ENCODE measurements at regions not wholly inside any gene's neighbourhood (a gene's known extent, or its start where the extent isn't known, plus 50 kb on each side); places are given as distances from the start of the nearest gene placed in this dataset.

DNA sequence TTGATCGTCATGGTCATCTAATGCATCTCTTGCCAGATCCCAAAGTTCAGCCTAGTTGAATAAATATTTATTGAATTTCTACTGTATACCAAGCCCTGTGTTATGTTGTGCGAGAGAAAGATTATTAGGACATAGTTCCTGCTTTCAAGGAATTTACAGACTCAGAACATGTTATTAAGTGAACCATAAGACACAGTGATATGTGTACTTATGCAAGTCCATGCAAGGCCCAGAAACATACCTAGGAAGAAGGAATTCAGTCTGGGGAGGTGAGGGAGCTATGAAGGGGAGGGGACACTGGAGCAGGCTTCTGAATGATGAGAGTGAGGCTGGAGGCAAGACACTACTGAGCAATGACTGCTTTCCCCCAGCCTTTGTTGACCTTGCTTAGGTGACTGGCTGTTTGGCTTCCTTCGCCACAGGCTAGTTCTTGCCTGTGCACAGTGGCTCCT lies 81.4 kb downstream of the ACAA2 start:
- no peak for TF ChIP-seq CTCF (IDR thresholded peaks at IDR 0.05; ENCODE audit: borderline replicate concordance, insufficient read depth, low read depth, low read length)
- no peak overlapping the region for H3K4me3 ChIP-seq (ENCODE audit: low read depth, low read length)

DNA sequence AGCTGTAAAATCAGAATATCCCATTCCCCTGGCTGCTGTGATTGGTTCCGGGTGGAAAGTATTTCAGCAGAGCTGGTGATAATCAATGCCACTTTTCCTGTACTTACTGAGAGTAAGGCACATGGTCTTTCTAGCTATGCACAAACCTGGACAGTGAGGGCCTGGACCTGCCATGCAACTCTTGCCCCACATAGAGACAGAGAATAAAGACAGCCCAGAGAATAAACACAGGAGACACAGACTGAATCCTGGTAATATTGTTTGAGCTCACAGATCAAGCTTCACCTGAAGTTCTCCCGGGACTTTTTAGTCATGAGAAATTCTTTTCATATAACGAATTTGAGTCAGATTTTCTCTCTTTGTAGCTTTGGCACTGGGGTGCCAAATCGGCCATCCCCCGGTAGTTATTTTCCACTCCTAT lies 81.9 kb downstream of the ACAA2 start:
- TF ChIP-seq CTCF (IDR thresholded peaks at IDR 0.05; ENCODE audit: borderline replicate concordance, insufficient read depth, low read depth, low read length): no peak
- no peak overlapping the region for H3K4me3 ChIP-seq (ENCODE audit: low read depth, low read length)

GRCh38 chr18:49730951-49731391 lies 82.4 kb downstream of the ACAA2 start:
- TF ChIP-seq CTCF (IDR thresholded peaks at IDR 0.05; ENCODE audit: borderline replicate concordance, insufficient read depth, low read depth, low read length): no peak
- no peak overlapping the region for H3K4me3 ChIP-seq (ENCODE audit: low read depth, low read length)

DNA sequence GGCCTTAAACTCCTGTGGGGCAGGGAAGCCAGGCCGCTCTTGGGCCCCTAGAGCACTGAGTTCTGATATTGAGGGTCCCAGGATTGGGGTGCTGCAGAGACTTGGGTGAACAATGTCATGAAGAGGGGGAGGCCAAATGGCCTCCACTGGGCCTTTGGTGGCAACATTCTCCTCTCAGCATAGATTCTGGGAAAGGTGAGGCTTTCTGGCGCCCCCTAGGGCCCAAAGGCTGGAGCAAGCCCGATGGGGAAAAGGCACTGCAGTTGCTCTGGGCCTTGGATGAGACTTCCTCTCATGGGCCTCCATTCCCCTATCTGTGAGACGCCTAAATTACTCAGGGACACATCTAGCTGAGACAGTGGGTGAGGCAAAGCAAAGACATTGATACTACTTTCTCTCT lies 84.8 kb downstream of the ACAA2 start:
- TF ChIP-seq CTCF (IDR thresholded peaks at IDR 0.05; ENCODE audit: borderline replicate concordance, insufficient read depth, low read depth, low read length): peak; percentile 79
- no peak overlapping the region for H3K4me3 ChIP-seq (ENCODE audit: low read depth, low read length)

DNA sequence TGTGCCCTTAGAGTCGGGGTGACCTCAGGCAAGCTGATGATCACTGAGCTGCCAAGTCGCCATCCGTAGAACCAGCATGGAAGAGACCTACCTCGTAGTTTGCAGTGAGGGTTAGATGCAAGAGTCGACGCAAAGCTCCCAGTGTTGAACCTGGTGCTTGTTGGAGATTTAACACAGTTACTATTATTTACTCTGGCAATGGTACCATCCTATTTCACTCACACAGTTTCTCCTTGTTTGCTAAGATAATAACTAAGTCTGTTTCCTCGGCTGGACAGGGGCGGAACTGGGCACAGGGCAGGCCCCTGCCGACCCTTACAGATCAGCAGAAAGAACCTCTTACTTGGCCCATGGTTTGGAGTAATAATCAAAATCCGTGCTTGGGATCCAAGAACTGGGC lies 85.5 kb downstream of the ACAA2 start:
- no peak for TF ChIP-seq CTCF (IDR thresholded peaks at IDR 0.05; ENCODE audit: borderline replicate concordance, insufficient read depth, low read depth, low read length)
- no peak overlapping the region for H3K4me3 ChIP-seq (ENCODE audit: low read depth, low read length)

DNA sequence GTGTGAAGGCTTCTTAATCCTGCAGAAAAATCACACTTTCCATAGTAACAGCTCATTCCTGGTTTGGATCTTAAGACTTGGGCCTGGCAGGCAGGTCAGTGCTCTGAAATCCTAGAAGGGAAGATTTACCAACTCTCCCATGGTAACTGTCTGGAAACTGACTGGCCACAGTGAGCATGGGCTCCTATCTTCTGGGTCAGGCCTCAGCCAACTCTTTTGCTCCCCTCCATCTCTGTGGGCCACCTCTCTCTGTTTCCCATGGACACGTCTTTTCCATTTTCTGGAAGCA lies 86.7 kb downstream of the ACAA2 start:
- no peak overlapping the region for H3K4me3 ChIP-seq (ENCODE audit: low read depth, low read length)
- TF ChIP-seq CTCF (IDR thresholded peaks at IDR 0.05; ENCODE audit: borderline replicate concordance, insufficient read depth, low read depth, low read length): no peak

DNA sequence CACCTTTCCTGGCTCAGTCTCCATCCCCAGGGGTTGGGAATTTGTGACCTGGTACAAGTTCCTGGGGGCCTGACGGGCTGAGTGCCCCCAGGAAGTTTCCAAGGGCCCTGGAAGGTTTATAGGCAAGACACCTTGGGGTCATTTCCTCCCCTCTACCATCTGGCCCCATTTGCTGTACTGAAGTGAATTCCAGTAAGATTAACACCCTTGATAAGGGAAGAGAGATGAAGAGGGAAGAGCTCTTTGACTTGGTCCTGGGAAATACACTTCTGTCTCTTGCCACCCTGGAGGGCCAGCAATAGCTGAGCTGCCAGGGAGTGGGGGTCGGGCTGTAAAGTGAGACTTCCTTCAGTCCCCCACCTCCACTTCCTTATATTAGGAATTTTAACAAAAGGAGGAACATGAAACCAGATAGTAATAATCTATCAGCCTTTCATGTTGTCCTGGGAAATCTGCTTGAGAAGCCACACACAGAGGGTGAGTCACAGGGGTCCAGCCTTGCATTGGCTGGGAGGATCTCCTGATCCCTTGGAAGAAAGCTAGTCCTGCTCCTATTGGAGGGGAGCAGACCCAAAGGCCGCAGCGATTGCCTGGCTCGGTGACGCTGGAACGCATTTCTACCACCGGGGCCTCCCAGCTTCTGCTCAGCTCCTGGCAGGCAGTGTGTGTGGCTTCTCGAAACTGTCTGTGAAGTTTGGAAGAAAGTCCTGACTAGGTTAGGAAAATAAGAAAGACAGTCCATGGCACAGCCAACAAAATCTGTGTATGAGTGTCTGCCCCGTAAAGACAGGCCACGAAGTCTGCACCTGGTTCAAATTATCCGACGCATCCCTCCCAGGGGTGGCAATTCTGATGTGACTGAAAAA lies 87.3 kb downstream of the ACAA2 start:
- H3K4me3 ChIP-seq (ENCODE audit: low read depth, low read length): no peak overlapping the region
- TF ChIP-seq CTCF (IDR thresholded peaks at IDR 0.05; ENCODE audit: borderline replicate concordance, insufficient read depth, low read depth, low read length): no peak
